Astrocyte of the spinal cord (primary cell): ENCODE measurements at regions not wholly inside any gene's neighbourhood (a gene's known extent, or its start where the extent isn't known, plus 50 kb on each side); places are given as distances from the start of the nearest gene placed in this dataset.

Experiments used
- DNase-seq: peaks from one replicate; pipeline ENCODE4 v3.0.0; 2011; ENCODE audit warnings: low read depth, low spot score
- H3K4me3 ChIP-seq: 2 replicates; pipeline ENCODE4 v1.5.1; 2011; ENCODE audit warnings: low read depth, mild to moderate bottlenecking, low read length, moderate library complexity
- CTCF ChIP-seq: IDR thresholded peaks from 2 replicates; pipeline ENCODE4 v1.5.1; 2012; ENCODE audit warnings: low read depth, mild to moderate bottlenecking, low read length, inconsistent platforms
- in situ Hi-C: cut with HindIII; loops from 2 replicates; pipeline ENCODE4 v1.10.0; 2017; ENCODE audit warnings: low sequenced_read_pairs

- in situ Hi-C loops: no loop called here
- no peak overlapping the region for H3K4me3 ChIP-seq
- TF ChIP-seq CTCF: no peak
- DNase-seq: no peak
Observed at GRCh38 chr7:157472311-157473050, 135.7 kb downstream of the DNAJB6 start.

- no peak for TF ChIP-seq CTCF
- in situ Hi-C loops: no loop called here
- DNase-seq: no peak
- no peak overlapping the region for H3K4me3 ChIP-seq
Observed at GRCh38 chr7:157473051-157473569, 136.3 kb downstream of the DNAJB6 start.

GRCh38 chr7:157474685-157475084 is 137.9 kb downstream of the DNAJB6 start:
- no peak overlapping the region for H3K4me3 ChIP-seq
- TF ChIP-seq CTCF: peak; percentile 16
- in situ Hi-C loops: no loop called here
- no peak for DNase-seq

GRCh38 chr7:157475095-157475494 is 138.3 kb downstream of the DNAJB6 start:
- TF ChIP-seq CTCF: no peak
- DNase-seq: no peak
- no peak overlapping the region for H3K4me3 ChIP-seq
- in situ Hi-C loops: no loop called here

GRCh38 chr7:157475601-157476000 is 138.8 kb downstream of the DNAJB6 start:
- in situ Hi-C loops: no loop called here

GRCh38 chr7:157476201-157476600 is 139.4 kb downstream of the DNAJB6 start:
- no peak for DNase-seq
- in situ Hi-C loops: no loop called here
- no peak overlapping the region for H3K4me3 ChIP-seq
- TF ChIP-seq CTCF: no peak

More at GRCh38 chr7:157475601-157476000, 138.8 kb downstream of the DNAJB6 start:
- TF ChIP-seq CTCF: no peak
- H3K4me3 ChIP-seq: no peak overlapping the region
- DNase-seq: no peak
